GM19025 (cell line): ENCODE measurements at regions not wholly inside any gene's neighbourhood (a gene's known extent, or its start where the extent isn't known, plus 50 kb on each side); places are given as distances from the start of the nearest gene placed in this dataset.
"Not testable (repeated sequence)": the region's sequence is repeated elsewhere in the genome, so short reads cannot be mapped to it uniquely, and the experiment has no call there.

Source experiments
- ATAC-seq: cut with Tn5 transposase; IDR thresholded peaks from one replicate; pipeline ENCODE4 v1.9.1; 2021; ENCODE audit warnings: mild to moderate bottlenecking, low read depth, moderate library complexity; ENCODE audit not compliant: unreplicated experiment

- ATAC-seq = no peak
These were observed 310.5 kb downstream of the DMAC1 start for GRCh38 chr9:7489036-7489435.

GRCh38 chr9:7484014-7484413 lies 315.6 kb downstream of the DMAC1 start:
- not testable (repeated sequence) for ATAC-seq

- ATAC-seq = no peak
These were observed 318.0 kb downstream of the DMAC1 start for GRCh38 chr9:7481570-7481969.

- no peak for ATAC-seq
These were observed 320.3 kb downstream of the DMAC1 start for GRCh38 chr9:7479300-7479699.

DNA sequence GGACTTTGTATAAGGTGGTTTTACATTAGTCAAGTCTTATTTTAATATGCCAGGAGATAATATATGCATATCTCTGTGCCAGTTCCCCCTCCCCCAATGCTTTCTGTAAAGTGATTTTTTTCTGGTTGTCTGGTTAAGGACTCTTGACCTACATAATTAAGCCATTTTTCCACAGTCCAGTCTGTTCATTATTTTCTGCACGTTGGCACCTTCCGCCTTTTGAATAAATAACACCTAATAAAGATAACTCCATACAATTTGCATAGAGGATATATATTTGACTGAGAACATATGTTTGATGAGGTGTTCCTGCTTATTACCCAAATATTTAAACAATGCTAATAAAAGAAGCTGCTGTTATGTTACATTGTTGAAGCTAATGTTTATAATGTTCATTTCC lies 320.9 kb downstream of the DMAC1 start:
- ATAC-seq = no peak

- ATAC-seq = no peak
These were observed 332.4 kb downstream of the DMAC1 start for GRCh38 chr9:7467186-7467585.

GRCh38 chr9:7461791-7462190 lies 337.8 kb downstream of the DMAC1 start:
- ATAC-seq = no peak

DNA sequence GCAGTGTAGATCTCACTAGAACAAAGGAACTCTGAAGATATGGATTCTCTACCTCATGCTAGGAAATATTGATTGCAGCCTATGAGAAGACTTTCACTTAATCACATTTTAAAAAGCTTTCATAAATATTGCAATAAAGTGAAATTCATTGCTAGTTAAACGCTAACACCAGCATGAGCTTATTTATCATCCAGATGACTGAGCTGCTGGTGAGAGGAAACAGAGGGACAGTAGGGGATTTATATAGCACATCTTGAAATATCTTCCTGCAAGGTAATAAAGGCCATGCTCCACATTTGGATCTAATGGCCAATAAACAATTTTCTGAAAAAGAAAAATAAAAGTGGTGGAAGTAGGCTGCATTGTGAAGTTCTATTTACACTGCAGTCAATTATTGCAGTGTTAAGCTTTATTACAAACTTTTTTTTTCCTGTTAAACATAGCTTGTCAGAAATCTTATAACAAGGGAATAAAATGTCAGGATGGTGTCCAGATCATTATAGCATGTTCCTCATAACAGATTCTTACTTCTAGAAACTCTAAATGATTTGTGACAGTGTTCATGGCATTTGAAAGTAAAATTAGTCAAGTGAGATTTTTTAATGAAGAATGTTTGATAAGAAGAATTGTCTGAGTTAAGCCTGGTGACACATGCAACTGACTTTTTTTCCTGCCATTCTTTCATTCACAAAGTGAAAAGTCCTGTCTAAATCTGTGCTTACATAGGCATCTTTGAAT lies 342.6 kb downstream of the DMAC1 start:
- ATAC-seq = no peak

- no peak for ATAC-seq
These were observed 343.2 kb downstream of the DMAC1 start for GRCh38 chr9:7456377-7456776.

DNA sequence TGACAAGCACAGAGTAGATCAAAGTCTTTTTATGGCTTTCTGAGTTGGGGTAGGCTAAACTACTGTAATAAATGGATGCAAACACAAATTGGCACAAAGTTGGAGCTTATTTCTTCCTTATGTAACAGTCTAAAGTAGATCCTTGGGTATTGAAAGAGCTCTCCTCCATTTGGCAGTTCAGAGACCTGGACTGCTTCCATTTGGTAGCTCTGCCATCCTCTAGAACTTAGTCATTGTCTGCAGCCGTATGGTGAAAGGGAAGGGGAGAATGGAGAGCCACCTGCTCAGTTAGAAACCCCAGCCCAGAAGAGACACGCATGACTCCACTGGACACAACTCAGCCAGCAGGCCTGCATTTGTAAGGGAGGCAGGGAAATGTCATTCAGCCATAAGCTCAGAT lies 345.0 kb downstream of the DMAC1 start:
- ATAC-seq = no peak

GRCh38 chr9:7452378-7452777 lies 347.2 kb downstream of the DMAC1 start:
- no peak for ATAC-seq

DNA sequence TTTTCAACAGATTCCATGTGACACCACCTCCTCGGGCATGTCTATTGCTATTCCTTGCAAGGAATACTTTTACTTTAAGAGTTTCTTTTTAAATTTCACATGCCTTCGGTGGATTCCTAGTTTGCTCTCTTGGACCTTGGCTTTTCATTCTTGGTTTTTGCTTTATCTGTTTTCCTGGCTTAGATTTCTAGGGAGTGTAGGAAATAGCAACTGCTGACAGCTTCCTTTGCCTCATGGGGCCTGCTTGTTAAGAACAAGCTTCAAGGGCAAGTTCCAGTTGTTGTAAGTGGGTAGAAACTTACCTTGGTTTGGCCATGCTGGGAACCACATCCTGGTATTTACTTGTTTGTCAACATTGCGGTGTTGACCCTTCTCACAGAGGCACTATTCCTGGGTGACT lies 348.5 kb downstream of the DMAC1 start:
- ATAC-seq = no peak

- no peak for ATAC-seq
These were observed 356.0 kb downstream of the DMAC1 start for GRCh38 chr9:7443541-7443940.

- no peak for ATAC-seq
These were observed 360.1 kb downstream of the DMAC1 start for GRCh38 chr9:7439355-7439995.

- ATAC-seq = no peak
These were observed 362.8 kb downstream of the DMAC1 start for GRCh38 chr9:7436754-7437153.

DNA sequence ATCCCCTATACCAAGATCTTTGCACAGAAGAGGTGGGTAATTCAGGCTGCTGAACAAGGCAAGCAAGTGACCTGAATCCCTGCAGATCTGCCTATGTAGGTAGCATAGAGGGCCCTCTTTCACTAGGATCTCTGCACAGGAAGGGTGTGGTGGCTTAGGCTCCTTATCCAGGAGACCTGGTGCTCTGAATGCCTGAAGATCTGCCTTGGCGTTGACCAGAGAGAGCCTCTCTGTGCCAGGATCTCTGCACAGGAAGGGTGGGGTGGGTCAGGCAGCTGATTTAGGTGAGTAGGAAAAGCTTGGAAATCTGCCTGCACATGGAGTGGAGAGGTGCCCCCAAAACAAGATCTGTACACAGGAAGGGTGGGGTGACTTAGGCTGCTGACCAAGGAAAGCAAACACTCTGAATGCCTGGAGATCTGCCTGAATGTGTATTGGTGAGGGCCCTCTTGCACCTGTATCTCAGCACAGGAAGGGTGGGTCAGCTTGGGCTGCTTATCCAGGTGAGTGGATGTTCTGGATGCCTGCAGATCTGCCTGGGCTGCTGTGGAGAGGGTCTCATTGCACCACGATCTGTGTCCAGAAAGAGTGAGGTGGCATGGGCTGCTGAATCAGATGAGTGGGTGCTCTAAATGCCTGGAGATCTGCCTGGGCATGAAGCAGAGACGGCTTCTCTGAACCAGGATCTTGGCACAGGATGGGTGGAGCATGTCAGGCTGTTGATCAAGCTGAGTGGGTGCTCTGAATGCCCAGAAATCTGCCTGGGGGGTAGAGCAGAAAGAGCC lies 365.9 kb downstream of the DMAC1 start:
- no peak for ATAC-seq

DNA sequence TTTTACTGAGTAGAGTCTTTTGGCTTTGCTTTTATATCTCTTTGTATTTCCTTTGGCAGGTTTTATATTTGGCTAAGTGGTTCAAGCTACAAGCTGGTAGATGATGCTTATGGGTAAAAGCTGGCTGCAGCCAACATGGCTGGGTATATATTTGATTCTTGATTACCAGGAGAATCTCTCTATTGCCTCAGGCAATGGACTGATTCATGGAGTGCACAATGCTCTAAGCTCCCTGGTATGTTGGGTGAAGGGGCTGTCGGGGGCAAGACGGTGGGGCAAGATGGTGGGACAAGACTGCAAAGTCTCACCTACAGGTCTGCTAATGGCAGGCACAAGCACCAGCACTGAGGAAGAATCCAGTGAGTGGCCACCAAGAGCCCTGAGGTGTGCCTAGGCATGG lies 366.6 kb downstream of the DMAC1 start:
- ATAC-seq = no peak

DNA sequence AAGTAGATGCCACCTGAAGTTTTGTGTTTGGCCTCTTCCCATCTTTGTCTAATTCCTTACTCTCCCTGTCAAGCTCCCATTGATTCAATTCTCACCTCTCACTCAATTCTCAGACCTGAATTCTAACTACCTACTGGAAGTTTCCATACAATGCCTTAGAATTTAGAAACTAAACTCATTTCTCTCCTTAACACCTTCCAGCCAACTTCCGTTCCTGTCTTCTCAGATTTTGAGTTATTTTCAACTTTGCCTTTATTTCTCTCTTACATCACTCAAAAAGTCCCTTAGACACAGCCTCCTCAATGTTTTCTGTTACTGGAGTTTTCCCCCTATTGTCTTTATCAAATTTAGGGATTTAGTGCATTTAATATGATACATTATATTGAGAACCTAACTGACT lies 382.2 kb downstream of the DMAC1 start:
- not testable (repeated sequence) for ATAC-seq

GRCh38 chr9:7415836-7416235 lies 383.7 kb downstream of the DMAC1 start:
- no peak for ATAC-seq

DNA sequence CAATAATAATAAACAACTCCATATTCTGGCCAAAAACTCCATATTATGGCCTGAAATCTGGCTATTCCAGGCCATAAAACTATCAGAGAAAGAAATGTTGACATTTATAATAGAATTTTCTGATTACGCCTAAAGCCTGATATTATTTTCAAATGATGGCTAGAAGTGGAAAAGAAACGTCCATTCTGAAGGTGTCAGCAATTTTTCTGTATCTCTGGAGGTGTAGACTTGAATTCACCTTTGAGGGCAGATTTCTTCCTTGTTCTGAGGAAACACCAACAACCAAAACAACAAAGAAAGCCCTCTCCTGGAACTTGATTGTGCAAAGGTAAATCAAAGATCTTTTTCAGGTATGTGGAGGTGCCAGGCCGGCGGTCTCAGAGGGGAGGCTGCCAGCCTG lies 390.7 kb downstream of the DMAC1 start:
- no peak for ATAC-seq

GRCh38 chr9:7407246-7407645 lies 392.3 kb downstream of the DMAC1 start:
- no peak for ATAC-seq
